NB4 (cell line): ENCODE measurements at regions not wholly inside any gene's neighbourhood (a gene's known extent, or its start where the extent isn't known, plus 50 kb on each side); places are given as distances from the start of the nearest gene placed in this dataset.

Experiments used
- CTCF ChIP-seq: IDR thresholded peaks from one replicate; pipeline ENCODE4 v1.5.1; 2012; ENCODE audit warnings: low read depth, low read length
- MAX ChIP-seq: IDR thresholded peaks from 2 replicates; pipeline ENCODE4 v1.6.1; 2011; ENCODE audit warnings: low read depth, low read length
- MYC ChIP-seq: IDR thresholded peaks from 2 replicates; pipeline ENCODE4 v1.6.1; 2011; ENCODE audit warnings: low read depth, low read length
- POLR2A ChIP-seq: IDR thresholded peaks from 2 replicates; pipeline ENCODE4 v1.6.1; 2011; ENCODE audit warnings: mild to moderate bottlenecking; ENCODE audit not compliant: insufficient read length; ENCODE audit errors: extremely low read depth

- no peak for TF ChIP-seq CTCF
- no peak for TF ChIP-seq MAX
- no peak for TF ChIP-seq MYC
- no peak for TF ChIP-seq POLR2A
Measured at GRCh38 chr6:67160820-67161219, 1453.8 kb upstream of the EYS start.
